GM21786 (cell line): ENCODE measurements at regions not wholly inside any gene's neighbourhood (a gene's known extent, or its start where the extent isn't known, plus 50 kb on each side); places are given as distances from the start of the nearest gene placed in this dataset.
"Not testable (repeated sequence)": the region's sequence is repeated elsewhere in the genome, so short reads cannot be mapped to it uniquely, and the experiment has no call there.

Experiments used
- ATAC-seq: cut with Tn5 transposase; IDR thresholded peaks from one replicate; pipeline ENCODE4 v1.9.1; 2021; ENCODE audit not compliant: unreplicated experiment

DNA sequence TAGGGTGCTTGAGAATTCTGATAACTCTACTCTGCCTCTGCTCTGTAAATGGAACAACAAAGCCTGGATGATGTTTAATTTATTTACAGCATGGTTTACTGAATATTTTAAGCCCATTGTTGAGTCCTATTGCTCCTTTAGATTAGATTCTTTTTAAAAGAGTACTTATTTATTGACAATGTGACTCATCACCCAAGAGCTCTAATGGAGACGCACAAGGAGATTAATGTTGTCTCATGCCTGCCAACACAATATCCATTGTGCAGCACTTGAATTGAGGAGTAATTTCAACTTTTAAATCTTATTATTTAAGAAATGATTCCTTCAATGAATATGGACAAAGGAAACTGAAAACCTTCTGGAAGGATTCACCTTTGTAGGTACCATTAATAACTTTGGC lies 691.4 kb downstream of the ZBBX start:
- ATAC-seq: no peak

DNA sequence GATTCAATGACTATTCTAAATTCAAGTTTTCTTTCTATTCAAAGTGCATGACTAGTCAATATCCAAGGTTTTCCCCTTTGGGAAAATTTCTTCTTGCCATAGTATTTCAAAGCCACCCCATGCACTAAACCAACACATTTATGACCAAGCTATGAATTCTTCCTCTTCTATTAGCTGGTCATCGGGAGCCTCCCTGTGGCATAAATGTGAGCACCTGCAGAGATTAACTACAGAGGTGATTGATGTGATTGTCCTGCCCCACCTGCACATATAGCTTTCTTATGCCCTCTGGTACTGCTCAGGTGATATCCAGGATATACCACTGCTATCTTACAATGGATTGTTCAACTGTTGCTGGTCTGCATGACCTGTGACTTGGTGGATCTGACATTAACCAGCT lies 694.9 kb downstream of the ZBBX start:
- ATAC-seq: no peak

DNA sequence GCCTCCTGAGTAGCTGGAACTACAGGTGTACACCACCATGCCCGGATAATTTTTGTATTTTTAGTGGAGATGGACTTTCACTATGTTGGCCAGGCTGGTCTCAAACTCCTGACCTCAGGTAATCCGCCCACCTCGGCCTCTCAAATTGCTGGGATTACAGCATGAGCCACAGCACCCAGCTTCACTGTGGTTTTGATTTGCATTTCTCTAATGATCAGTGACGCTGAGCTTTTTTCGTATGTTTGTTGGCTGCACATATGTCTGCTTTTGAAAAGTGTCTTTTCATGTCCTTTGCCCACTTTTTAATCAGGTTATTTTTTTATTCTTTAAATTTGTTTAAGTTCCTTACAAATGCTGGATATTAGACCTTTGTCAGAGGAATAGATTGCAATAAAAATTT lies 696.0 kb downstream of the ZBBX start:
- ATAC-seq: not testable (repeated sequence)

DNA sequence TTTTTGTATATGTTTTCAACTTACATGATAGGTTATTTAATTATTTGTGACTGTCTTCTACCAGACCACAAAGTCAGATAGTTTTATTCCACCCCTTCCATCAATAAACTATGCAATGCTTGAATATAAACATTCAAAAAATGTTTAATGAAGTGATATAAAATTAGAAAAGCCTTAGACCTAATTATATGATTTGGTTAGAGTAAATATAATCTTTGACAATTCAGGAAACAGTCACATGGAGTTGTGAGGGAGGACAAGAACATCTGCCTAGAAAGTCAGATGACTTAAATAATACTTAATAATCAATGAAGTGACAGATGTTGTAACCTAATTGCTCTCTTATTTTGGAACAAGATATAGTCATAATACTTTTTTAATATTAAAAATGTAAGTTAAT lies 710.3 kb downstream of the ZBBX start:
- ATAC-seq: no peak

DNA sequence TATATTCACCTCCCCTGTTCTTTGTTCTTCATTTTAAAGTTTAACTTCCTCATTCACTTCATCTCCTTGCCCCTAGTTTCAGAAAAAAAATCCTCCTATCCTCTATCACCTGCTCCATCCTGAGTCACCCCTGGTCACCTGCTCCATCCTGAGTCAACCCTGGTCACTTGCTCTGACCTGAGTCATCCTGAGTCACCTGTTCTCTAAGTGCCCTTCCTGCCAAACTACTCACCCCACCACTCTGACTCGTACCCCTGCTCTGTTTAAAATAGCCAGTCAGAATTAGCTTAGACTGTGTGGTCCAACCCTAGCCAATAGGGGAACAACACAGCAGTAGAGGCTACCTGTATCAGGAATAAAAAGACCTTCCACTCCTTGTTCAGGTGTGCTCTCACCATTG lies 716.9 kb downstream of the ZBBX start:
- ATAC-seq: no peak

DNA sequence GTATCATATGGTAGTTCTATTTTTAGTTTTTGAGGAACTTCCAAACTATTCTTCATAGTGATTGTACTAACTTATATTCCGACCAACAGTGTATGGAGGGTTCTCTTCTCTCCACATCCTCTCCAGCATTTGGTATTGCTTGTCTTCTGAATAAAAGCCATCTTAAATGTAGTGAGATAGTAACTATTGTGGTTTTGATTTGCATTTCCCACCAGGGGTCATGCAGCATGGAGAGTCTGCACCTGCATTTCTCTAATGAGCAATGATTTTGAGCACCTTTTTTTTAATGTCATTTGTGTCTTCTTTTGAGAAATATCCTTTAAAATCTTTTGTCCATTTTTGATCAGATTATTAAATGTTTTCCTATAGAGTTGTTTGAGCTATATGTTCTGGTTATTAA lies 718.5 kb downstream of the ZBBX start:
- no peak for ATAC-seq

DNA sequence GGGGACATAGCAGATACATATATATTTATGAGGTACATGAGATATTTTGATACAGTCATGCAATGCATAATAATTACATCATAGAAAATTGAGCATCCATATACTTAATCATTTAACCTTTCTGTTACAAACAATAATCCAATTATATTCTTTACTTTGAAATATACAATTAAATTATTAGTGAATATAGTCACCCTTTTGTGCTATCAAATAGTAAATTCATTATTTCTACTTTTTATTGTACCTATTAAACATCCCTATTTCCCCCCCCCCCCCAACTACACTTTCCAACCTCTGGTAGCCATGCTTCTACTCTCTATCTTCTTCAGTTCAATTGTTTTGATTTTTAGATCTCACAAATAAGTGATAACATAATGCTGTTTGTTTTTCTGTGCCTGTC lies 719.1 kb downstream of the ZBBX start:
- no peak for ATAC-seq

DNA sequence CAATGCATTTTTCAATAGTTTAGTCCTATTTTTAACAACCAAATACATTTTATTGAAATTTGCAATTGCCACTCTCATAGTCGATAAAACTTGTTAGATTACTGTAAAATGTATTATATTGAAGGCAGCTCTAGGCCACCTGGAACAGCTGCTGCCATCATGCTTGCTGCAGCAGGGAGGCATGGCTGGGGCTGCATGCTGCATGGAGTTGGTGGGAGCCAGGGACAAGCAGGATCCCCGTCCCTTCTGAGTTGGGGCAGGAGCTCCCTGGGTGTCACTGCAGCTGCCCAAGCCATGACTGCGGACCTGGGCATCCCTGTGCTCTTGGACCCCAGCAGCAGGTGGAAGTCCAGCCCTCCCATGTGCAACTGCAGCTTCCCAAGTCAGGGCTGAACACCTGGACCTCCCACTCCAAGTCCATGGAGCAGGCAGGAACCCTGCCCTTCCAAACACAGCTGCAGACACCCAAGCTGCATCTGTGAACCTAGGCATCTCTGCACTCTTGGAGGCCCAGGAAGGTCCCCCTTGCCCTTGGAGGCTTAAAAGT lies 742.0 kb downstream of the ZBBX start:
- ATAC-seq: no peak

DNA sequence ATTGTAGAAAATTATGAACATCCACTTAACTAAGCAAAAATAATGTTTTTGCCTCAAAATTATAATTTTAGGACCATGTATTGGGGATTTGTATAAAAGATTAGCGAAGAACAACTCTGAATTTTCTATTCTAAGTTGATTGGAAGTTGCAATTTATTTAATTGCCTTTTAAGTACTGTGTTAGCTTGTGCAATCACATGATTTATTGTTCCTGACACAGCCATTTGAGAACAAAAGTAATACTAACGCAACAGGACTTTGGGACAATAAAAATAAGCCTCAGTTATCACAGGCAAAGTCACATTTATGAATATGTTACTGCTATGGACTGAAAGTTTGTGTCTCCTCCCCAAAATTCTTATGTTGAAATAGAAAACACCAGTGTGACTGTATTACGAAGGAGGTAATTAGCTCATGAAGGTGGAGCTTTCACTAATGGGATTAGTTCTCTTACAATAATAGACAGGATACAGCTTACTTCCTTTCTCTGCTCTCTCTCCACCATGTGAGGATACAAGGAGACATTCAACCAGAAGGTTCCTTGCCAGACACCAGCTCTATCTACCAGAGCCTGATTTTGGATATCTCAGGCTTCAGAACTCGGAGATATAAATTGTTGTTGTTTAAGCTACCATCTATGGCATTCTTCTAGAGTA lies 745.9 kb downstream of the ZBBX start:
- no peak for ATAC-seq

DNA sequence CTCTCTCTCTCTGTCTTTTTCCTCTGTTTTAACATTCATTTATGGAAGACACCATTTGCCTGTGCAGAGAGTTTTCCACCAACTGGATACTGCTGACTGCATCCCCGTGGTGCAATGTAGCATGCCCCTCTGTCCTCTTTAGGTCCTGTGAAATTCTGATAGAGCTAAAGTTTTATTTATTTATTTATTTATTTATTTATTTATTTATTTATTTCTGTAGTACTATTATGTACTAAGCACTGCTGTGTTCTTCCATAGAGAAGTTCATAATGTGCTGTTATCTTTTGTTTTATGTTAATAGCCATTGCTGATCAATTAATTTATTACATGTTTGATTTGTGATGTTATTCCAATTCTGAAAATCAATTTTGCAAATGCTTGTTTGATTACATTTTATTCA lies 749.9 kb downstream of the ZBBX start:
- ATAC-seq: no peak

DNA sequence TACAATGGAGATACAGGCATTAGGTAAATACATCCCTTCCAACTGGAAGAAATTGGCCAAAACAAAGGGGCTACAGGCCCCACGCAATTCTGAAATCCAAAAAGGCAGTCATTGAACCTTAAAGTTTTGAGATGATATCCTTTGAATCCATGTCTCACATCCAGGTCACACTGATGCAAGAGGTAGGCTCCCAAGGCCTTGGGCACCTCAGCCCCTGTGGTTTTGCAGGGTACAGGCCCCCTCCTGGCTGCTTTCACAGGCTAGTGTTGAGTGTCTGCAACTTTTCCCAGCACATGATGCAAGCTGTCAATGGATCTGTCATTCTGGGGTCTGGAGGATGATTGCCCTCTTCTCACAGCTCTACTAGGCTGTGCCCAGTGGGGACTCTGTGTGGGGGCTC lies 766.7 kb downstream of the ZBBX start:
- no peak for ATAC-seq

DNA sequence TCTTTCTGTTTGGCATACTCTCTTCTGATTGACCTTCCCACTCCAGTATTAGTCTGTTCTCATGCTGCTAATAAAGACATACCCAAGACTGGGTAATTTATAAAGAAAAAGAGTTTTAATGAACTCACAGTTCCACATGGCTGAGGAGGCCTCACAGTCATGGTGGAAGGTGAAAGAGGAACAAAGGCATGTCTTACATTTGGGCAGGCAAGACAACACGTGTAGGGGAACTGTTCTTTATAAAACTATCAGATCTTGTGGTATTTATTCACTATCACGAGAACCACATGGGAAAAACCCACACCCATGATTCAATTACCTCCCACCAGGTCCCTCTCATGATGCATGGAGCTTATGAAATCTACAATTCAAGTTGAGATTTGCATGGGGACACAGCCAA lies 767.3 kb downstream of the ZBBX start:
- ATAC-seq: not testable (repeated sequence)

DNA sequence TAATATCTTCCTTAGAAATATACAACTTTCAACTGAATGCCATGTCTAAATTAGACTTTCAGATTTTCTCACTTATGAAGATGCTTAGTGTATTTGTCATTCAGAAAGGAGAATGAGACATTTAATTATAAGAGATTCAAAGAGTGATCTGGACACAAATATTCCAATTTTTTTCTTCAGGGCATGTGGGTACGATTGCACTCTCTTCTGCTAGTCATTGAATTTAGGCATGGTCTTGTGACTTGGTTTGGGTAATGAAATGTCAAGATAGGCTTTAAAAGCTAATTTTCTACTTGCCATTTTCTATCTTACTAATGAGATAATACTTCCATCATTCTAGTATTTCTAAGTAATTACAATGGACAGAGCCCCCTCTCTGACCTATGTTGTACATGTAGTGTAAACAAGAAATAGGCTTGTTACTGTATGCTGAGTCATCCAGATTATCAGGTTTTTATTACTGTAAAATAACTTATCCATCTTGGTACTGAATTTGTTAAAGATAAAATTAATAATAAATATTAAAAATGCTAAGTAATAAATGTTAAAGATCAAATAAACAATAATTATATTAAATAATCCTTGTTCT lies 770.8 kb upstream of the BCHE start:
- no peak for ATAC-seq

DNA sequence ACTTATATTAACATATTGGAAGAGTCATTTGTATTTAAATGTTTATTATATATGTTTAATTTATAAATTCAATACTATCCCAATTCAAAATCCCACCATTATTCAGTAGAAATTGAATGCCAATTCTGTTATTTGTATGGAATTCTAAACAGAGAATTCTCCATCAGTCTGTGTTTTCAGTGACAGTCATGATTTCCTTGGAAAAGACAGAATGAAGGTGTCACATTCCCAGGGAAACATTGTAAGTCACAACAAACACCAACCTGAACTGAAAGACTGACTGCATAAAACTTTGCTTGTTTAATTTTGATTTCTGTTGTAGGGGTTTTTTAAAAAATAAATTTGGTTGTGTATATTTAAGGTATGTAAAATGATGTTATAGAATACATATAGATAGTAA lies 769.8 kb upstream of the BCHE start:
- no peak for ATAC-seq

DNA sequence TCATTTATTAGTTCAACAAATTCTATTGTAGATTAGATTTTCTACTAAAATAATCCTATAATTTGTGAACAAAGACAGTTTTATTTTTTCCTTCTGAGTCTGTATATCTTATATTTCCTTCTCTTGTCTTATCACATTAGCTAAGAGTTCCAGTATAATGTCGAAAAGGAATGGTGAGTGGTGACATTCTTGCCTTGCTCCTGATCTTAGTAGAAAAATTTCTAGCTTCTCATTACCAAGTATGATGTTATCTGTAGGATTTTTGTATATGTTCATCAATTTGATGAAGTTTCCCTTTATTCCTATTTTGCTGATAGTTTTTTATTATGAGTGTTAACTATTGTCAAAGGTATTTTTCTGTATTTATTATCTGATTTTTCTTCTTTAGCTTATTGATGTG lies 756.6 kb upstream of the BCHE start:
- ATAC-seq: no peak

DNA sequence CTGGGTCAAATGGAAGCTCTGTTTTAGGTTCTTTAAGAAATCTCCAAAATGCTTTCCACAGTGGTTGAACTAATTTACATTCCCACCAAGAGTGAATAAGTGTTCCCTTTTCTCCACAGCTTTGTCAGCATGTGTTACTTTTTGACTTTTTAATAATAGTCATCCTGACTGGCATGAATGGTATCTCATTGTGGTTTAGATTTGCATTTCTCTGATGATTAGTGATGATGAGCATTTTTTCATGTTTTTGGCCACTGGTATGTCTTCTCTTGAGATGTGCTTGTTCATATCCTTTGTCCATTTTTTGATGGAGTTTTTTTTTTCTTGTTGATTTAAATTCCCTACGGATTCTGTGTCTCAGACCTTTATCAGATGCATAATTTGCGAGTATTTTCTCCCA lies 745.0 kb upstream of the BCHE start:
- ATAC-seq: no peak

DNA sequence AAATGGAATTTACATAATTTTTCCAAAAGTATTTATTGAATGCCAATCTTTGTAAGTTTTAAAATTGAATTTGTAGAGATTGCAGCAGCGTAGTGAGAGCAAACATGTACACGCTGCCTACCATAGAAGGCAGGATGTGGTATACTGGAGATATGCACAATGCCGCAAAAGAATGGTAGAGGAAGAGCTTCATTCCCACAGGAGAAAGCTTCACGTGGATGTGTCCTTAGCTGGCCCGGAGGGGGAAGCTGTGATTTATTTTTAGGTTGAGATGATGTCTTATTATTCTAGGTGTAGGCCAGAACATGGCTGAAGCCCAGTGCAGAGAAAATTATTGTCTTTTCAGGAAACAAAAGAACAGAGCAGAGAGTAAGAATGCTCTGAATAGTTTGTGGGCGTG lies 743.3 kb upstream of the BCHE start:
- ATAC-seq: no peak

DNA sequence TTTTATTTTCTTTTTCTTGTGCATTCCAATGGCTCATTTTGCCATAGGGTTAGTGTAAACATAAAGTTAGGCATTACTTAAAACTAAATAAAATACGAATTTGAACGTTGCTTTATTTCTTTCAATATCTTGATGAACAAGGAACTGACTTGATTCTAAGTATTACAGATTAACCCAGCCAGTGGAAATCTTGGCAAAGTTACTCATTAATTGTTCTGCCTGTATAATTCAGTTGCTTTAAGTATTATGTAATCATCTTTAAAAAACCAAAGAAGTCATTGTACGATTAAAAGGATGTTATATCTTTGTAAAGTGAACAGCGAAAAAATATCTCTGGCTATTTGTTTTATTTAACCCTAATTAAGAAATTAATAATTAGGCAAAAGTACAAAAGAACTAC lies 737.9 kb upstream of the BCHE start:
- ATAC-seq: no peak

DNA sequence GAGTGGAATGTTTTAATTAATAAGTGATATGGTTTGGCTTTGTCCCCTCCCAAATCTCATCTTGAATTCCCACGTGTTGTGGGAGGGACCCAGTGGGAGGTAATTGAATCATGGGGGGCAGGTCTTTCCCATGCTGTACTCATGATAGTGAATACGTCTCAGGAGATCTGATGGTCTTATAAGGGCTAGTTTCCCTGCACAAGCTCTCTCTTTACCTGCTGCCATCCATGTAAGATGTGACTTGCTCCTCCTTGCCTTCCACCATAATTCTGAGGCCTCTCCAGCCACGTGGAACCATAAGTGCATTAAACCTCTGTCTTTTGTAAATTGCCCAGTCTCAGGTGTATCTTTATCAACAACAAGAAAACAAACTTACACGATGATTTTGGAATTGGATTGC lies 734.5 kb upstream of the BCHE start:
- ATAC-seq: not testable (repeated sequence)

DNA sequence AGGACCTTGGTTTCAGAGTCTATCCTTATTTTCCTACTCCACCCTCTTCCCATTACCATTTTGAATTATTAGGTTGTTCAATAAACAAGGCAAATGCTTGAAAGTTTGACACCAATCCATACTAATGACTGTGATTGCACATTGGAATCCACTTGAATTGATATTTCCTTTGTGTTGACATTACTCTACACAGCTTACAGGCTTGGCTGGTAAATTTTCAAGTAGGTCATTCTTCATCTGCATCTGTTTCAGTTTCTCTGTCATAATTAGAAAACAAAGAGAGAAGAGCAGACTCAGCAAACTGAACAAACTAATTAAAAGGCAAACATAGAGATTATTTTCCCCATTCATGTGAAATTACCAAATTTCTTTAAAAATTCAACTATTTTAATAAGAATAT lies 732.9 kb upstream of the BCHE start:
- ATAC-seq: no peak

DNA sequence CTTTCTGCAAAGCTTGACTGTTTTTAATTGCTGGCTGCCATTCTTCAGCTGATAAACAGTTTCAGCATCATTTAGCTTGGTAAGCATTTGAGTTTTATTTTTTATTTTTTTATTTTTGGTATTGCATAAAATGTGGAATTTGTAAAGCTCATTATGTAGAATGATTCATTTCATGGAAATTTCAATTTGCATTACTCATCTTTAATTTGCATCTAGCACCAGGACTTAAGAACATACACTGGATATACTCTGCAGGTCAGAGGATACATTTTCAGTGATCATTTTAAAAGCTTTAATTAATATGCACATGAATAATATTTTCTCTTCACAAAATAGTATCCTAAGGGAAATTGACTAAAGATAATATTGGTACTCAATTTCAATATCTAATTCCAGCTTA lies 732.4 kb upstream of the BCHE start:
- no peak for ATAC-seq

DNA sequence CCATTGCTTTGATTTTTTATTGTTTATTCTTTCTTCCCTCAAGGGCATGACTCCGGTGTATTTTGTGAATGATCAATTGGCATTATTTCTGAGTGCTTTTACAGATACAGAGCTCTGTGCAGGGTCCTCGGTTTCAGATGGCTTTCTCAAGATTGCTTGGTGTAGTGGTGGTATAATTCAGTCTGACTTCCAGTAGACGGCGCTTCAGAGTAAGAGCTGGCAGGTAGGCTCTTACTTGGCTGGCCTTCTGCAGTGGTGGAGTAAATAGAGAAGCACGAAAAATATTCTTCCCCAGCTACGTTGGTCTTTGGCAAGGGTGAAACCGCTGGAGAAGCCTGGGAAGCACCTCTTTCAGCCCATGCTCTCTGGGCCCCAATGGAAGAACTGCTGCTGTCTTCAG lies 723.0 kb upstream of the BCHE start:
- ATAC-seq: no peak

DNA sequence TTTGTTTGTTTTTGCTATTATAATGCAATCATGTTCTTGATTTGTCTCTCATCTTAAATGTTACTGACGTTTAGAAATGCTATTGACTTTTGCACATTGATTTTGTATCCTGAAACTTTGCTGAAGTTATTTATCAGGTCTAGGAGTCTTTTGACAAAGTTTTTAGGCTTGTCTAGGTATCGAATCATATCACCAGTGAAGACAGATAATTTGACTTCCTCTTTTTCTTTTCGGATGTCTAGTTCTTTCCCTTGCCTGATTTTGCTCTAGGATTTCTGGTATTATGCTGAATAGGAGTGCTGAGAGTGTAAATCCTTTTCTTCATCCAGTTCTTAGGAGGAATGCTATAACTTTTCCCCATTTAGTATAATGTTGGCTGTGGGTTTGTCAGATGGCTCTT lies 719.7 kb upstream of the BCHE start:
- ATAC-seq: no peak
